HepG2 (cell line): ENCODE measurements at regions not wholly inside any gene's neighbourhood (a gene's known extent, or its start where the extent isn't known, plus 50 kb on each side); places are given as distances from the start of the nearest gene placed in this dataset.
"Not testable (repeated sequence)": the region's sequence is repeated elsewhere in the genome, so short reads cannot be mapped to it uniquely, and the experiment has no call there.

ENCODE experiments used
- ATAC-seq: fragments of 200-7000 bp; cut with Tn5 transposase; 3 replicates; pipeline ENCODE4 v1.9.1; 2020; ENCODE audit warnings: mild to moderate bottlenecking, moderate library complexity
- BruUV-seq: library from RNA; stranded (reverse); fragments of 400-500 nt; replicated peaks from 2 replicates; lab custom pipeline; 2021; lab: Mats Ljungman, UMichigan
- CTCF ChIA-PET: fragments of 300-600 bp; formaldehyde crosslinking; extraction: SDS; loops from one replicate; lab custom pipeline; 2021; ENCODE audit warnings: low total read pairs, inconsistent platforms, low intra/inter-chr PET ratio; lab: Yijun Ruan, JAX
- POLR2A ChIA-PET: fragments of 350-600 bp; sonication (Branson Sonifier 250); formaldehyde crosslinking; loops from one replicate; lab custom pipeline; 2020; ENCODE audit warnings: antibody characterized with exemption, inconsistent platforms; lab: Yijun Ruan, JAX
- DNase-seq: peaks from one replicate; pipeline ENCODE4 v3.0.0-alpha.2; 2015; ENCODE audit warnings: low spot score
- FAIRE-seq: peaks from 3 replicates; lab custom pipeline; 2011; peaks lifted over from hg19 to GRCh38; lab: Jason Lieb, UNC
- H2AFZ ChIP-seq: one replicate; pipeline ENCODE4 v1.6.1; 2011; ENCODE audit warnings: low read length, inconsistent platforms
- H3K27ac ChIP-seq: fragments of 300-600 bp; 3 replicates; pipeline ENCODE4 v1.8.0; 2011; ENCODE audit warnings: mixed run types, mild to moderate bottlenecking, mixed read lengths, low read length, inconsistent platforms; ENCODE audit not compliant: insufficient read depth; ENCODE audit errors: extremely low read length
- H3K27me3 ChIP-seq, 2 experiments: fragments of 200-600 bp in 1 of 2; 2 replicates in 1 of 2; 3 replicates in 1 of 2; pipeline versions ENCODE4 v1.6.0 to v1.8.0; 2011; ENCODE audit warnings: low read length in 2 of 2, mild to moderate bottlenecking in 2 of 2, moderate library complexity in 2 of 2, inconsistent platforms in 1 of 2; ENCODE audit not compliant: insufficient read depth in 2 of 2, control insufficient read depth in 1 of 2
- H3K36me3 ChIP-seq, 2 experiments: fragments of 200-600 bp in 1 of 2; replicated peaks in 1 of 2; 2 replicates in 1 of 2; 3 replicates in 1 of 2; pipeline versions ENCODE4 v1.5.1 to v1.8.0; 2011; ENCODE audit warnings: low read length in 2 of 2, inconsistent platforms in 1 of 2; ENCODE audit not compliant: insufficient read depth in 2 of 2, control insufficient read depth in 1 of 2
- H3K4me1 ChIP-seq: 2 replicates; pipeline ENCODE4 v1.5.1; 2012; ENCODE audit warnings: low read length, inconsistent platforms; ENCODE audit not compliant: insufficient read depth
- H3K4me2 ChIP-seq: 2 replicates; pipeline ENCODE4 v1.6.0; 2011; ENCODE audit warnings: low read depth, low read length, inconsistent platforms
- H3K4me3 ChIP-seq, 3 experiments: fragments of 200-600 bp in 1 of 3; sonication (generic), shearing (Covaris generic) in 1 of 3; replicated peaks in 1 of 3; 2 replicates each; pipeline ENCODE4 v1.5.1; 2011 to 2016; ENCODE audit warnings: low read length in 3 of 3, inconsistent platforms in 2 of 3, low read depth in 2 of 3, mild to moderate bottlenecking in 2 of 3, control low read depth in 1 of 3, mixed read lengths in 1 of 3; ENCODE audit not compliant: insufficient read depth in 1 of 3
- H3K79me2 ChIP-seq: one replicate; pipeline ENCODE4 v1.6.1; 2011; ENCODE audit warnings: low read length, inconsistent platforms; ENCODE audit not compliant: insufficient read depth
- H3K9ac ChIP-seq: 2 replicates; pipeline ENCODE4 v1.6.0; 2011; ENCODE audit warnings: mild to moderate bottlenecking, low read depth, low read length, inconsistent platforms; ENCODE audit not compliant: insufficient read depth
- H3K9me3 ChIP-seq: 2 replicates; pipeline ENCODE4 v1.5.1; 2012; ENCODE audit warnings: mild to moderate bottlenecking, low read length
- H4K20me1 ChIP-seq: 2 replicates; pipeline ENCODE4 v1.6.0; 2011; ENCODE audit warnings: inconsistent platforms, mild to moderate bottlenecking, low read length, moderate library complexity; ENCODE audit not compliant: insufficient read depth
- AHR ChIP-seq: IDR thresholded peaks from 2 replicates; pipeline ENCODE4 v1.6.1; 2018; ENCODE audit warnings: missing genetic modification reagents, missing compliant biosample characterization
- ARNT2 ChIP-seq: sonication (generic); formaldehyde crosslinking; IDR thresholded peaks from 2 replicates; pipeline ENCODE4 v1.8.0; 2022; ENCODE audit warnings: mild to moderate bottlenecking, low read depth, missing genetic modification reagents, moderate library complexity
- CSRNP1 ChIP-seq: sonication (generic); formaldehyde crosslinking; IDR thresholded peaks from 2 replicates; pipeline ENCODE4 v1.8.1; 2023; ENCODE audit warnings: mild to moderate bottlenecking, missing genetic modification reagents
- ERF ChIP-seq: IDR thresholded peaks from 2 replicates; pipeline ENCODE4 v1.6.1; 2018; ENCODE audit warnings: missing biosample characterization, missing genetic modification reagents
- EZH2 ChIP-seq: conservative IDR thresholded peaks from 2 replicates; pipeline ENCODE4 v1.6.1; 2012; ENCODE audit warnings: mild to moderate bottlenecking, low read depth, low read length, moderate library complexity
- MAF1 ChIP-seq: sonication (generic); formaldehyde crosslinking; IDR thresholded peaks from 2 replicates; pipeline ENCODE4 v1.5.0; 2020; ENCODE audit warnings: missing genetic modification reagents, borderline replicate concordance
- RFX3 ChIP-seq: IDR thresholded peaks from 2 replicates; pipeline ENCODE4 v1.6.1; 2016; ENCODE audit warnings: missing biosample characterization, missing genetic modification reagents
- SRSF1 ChIP-seq: fragments of 200-400 bp; formaldehyde crosslinking; optimal IDR thresholded peaks from 2 replicates; pipeline ENCODE3; 2017; ENCODE audit warnings: mild to moderate bottlenecking, low read depth, low read length, moderate library complexity
- TCF7 ChIP-seq: sonication (generic); IDR thresholded peaks from 2 replicates; pipeline ENCODE4 v1.6.1; 2016; ENCODE audit warnings: antibody characterized with exemption, low read depth
- WIZ ChIP-seq: sonication (generic); formaldehyde crosslinking; IDR thresholded peaks from 2 replicates; pipeline ENCODE4 v1.5.1; 2020; ENCODE audit warnings: mild to moderate bottlenecking, missing genetic modification reagents
- ZNF547 ChIP-seq: sonication (generic); formaldehyde crosslinking; IDR thresholded peaks from 2 replicates; pipeline ENCODE4 v1.5.1; 2020; ENCODE audit warnings: mild to moderate bottlenecking, missing genetic modification reagents
- WGBS: methylation state at CpG from one replicate; pipeline ENCODE4 v1.1.6; 2017; ENCODE audit warnings: low lambda C conversion rate; 5-methylcytosine and 5-hydroxymethylcytosine counted together
- in situ Hi-C: cut with HindIII; loops from 2 replicates; pipeline ENCODE4 v1.10.0; 2017; ENCODE audit warnings: low pct_unique_long_range_greater_than_20kb; ENCODE audit not compliant: extremely low pct_ligation_motif_present
- intact Hi-C: fragments of 100-400 bp; cut with micrococcal nuclease; formaldehyde crosslinking; loops from one replicate; pipeline ENCODE4 v1.10.0; 2022; ENCODE audit not compliant: unreplicated experiment

GRCh38 chrX:51158231-51158630, 174.4 kb upstream of the NUDT10 start (continued):
- no peak for TF ChIP-seq CSRNP1 (CRISPR knock-in tag)
- no peak for TF ChIP-seq TCF7
- TF ChIP-seq SRSF1 = no peak
- no peak for TF ChIP-seq ARNT2
- no peak for TF ChIP-seq EZH2
- no peak for TF ChIP-seq ERF (CRISPR knock-in tag)
- TF ChIP-seq WIZ (CRISPR knock-in tag) = no peak
- no peak for TF ChIP-seq RFX3 (CRISPR knock-in tag)
- no peak for TF ChIP-seq ZNF547
- TF ChIP-seq MAF1 (CRISPR knock-in tag) = no peak
- TF ChIP-seq AHR (CRISPR knock-in tag) = no peak

DNA sequence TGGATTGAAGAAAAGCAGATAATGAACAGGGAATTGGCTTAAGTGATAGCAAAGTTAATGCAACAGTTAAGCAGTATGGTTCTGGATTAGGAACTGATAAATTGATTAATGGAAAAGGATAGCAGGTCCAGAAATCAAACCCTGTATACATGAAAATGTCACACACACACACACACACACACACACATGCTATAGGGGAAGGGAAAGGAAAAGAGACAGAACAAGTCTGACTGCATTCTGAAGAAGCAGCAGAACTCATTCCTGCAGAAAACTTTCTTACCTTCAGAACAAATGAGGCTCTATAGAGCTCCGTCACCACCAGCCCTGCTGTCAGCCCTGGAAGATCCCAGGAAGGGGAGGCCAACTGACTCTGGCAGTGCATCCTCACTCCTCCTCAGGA, 173.2 kb upstream of the NUDT10 start:
- POLR2A ChIA-PET, H3K27me3 ChIP-seq, in situ Hi-C loops, DNase-seq, H3K9ac ChIP-seq, H3K4me2 ChIP-seq, H3K4me1 ChIP-seq, H3K4me3 ChIP-seq, BruUV-seq, FAIRE-seq, H3K27ac ChIP-seq, H3K9me3 ChIP-seq, intact Hi-C loops, H3K79me2 ChIP-seq, H2AFZ ChIP-seq, H4K20me1 ChIP-seq, ATAC-seq, CTCF ChIA-PET, H3K36me3 ChIP-seq: not testable (repeated sequence)
- WGBS = no CpG with 5 or more reads among the region's 1 CpG
